ENCODE measurements at regions not wholly inside any gene's neighbourhood (a gene's known extent, or its start where the extent isn't known, plus 50 kb on each side); places are given as distances from the start of the nearest gene placed in this dataset.

- no peak for DNase-seq
- Histone ChIP-seq H3K36me3 (ENCODE audit: control insufficient read depth, insufficient read depth, low read length) (no peaks in the 10 kb centered on the region), H3K27me3 (ENCODE audit: control insufficient read depth, insufficient read depth, low read length) (no peaks in the 10 kb centered on the region), H3K4me3 (ENCODE audit: low read depth, low read length) (no peak overlapping the region), H3K9me3 (ENCODE audit: control insufficient read depth in 2 of 2, low read length in 2 of 2) (no peaks in the 10 kb centered on the region), H3K27ac (ENCODE audit: insufficient read depth, low read length, poor library complexity, severe bottlenecking) (no peak overlapping the region), H3K4me1 (ENCODE audit: control insufficient read depth, insufficient read depth, low read length, poor library complexity, severe bottlenecking) (no peaks in the 10 kb centered on the region)
- Mint-ChIP-seq H3K27me3 (no peaks in the 10 kb centered on the region), H3K27ac (no peak overlapping the region), H3K4me1 (peaks cover 0 to 2% (median 0%) of the 10 kb centered on the region in 4 donors), H3K4me3 (no peak overlapping the region), H3K9me3 (peaks cover 0 to 3% (median 0%) of the 10 kb centered on the region in 7 donors), H3K36me3 (no peaks in the 10 kb centered on the region)
- no peak for ATAC-seq (ENCODE audit: low read depth in 2 of 2)
These were observed 149.3 kb downstream of the TGFB2 start for GRCh38 chr1:218494449-218494852.

- Mint-ChIP-seq H3K27ac (no peak overlapping the region), H3K4me1 (peaks cover 0 to 2% (median 0%) of the 10 kb centered on the region in 4 donors), H3K27me3 (no peaks in the 10 kb centered on the region), H3K4me3 (no peak overlapping the region), H3K9me3 (peaks cover 0 to 3% (median 0%) of the 10 kb centered on the region in 7 donors), H3K36me3 (no peaks in the 10 kb centered on the region)
- H3K4me1 ChIP-seq (ENCODE audit: control insufficient read depth, insufficient read depth, low read length, poor library complexity, severe bottlenecking) = no peaks in the 10 kb centered on the region
- no peak for DNase-seq
- H3K27me3 ChIP-seq (ENCODE audit: control insufficient read depth, insufficient read depth, low read length) = no peaks in the 10 kb centered on the region
- H3K9me3 ChIP-seq (ENCODE audit: control insufficient read depth in 2 of 2, low read length in 2 of 2) = no peaks in the 10 kb centered on the region
- no peak overlapping the region for H3K4me3 ChIP-seq (ENCODE audit: low read depth, low read length)
- no peak for ATAC-seq (ENCODE audit: low read depth in 2 of 2)
- no peak overlapping the region for H3K27ac ChIP-seq (ENCODE audit: insufficient read depth, low read length, poor library complexity, severe bottlenecking)
- H3K36me3 ChIP-seq (ENCODE audit: control insufficient read depth, insufficient read depth, low read length) = no peaks in the 10 kb centered on the region
These were observed 150.8 kb downstream of the TGFB2 start for GRCh38 chr1:218495931-218496330.

GRCh38 chr1:218496561-218496960 is 151.4 kb downstream of the TGFB2 start:
- Histone ChIP-seq H3K27ac (ENCODE audit: insufficient read depth, low read length, poor library complexity, severe bottlenecking) (no peak overlapping the region), H3K4me3 (ENCODE audit: low read depth, low read length) (no peak overlapping the region), H3K4me1 (ENCODE audit: control insufficient read depth, insufficient read depth, low read length, poor library complexity, severe bottlenecking) (no peaks in the 10 kb centered on the region), H3K36me3 (ENCODE audit: control insufficient read depth, insufficient read depth, low read length) (no peaks in the 10 kb centered on the region), H3K27me3 (ENCODE audit: control insufficient read depth, insufficient read depth, low read length) (no peaks in the 10 kb centered on the region), H3K9me3 (ENCODE audit: control insufficient read depth in 2 of 2, low read length in 2 of 2) (no peaks in the 10 kb centered on the region)
- no peak for DNase-seq
- Mint-ChIP-seq H3K4me3 (no peak overlapping the region), H3K27me3 (no peaks in the 10 kb centered on the region), H3K27ac (no peak overlapping the region), H3K4me1 (peaks cover 0 to 2% (median 0%) of the 10 kb centered on the region in 4 donors), H3K36me3 (no peaks in the 10 kb centered on the region), H3K9me3 (peaks cover 0 to 3% (median 0%) of the 10 kb centered on the region in 7 donors)
- no peak for ATAC-seq (ENCODE audit: low read depth in 2 of 2)

- H3K36me3 Mint-ChIP-seq = no peaks in the 10 kb centered on the region
These were observed 153.2 kb downstream of the TGFB2 start for GRCh38 chr1:218498056-218498938.

GRCh38 chr1:218499011-218499691 is 154.0 kb downstream of the TGFB2 start:
- H3K27me3 ChIP-seq (ENCODE audit: control insufficient read depth, insufficient read depth, low read length) = no peaks in the 10 kb centered on the region
- H3K36me3 Mint-ChIP-seq = no peaks in the 10 kb centered on the region
- H3K4me1 ChIP-seq (ENCODE audit: control insufficient read depth, insufficient read depth, low read length, poor library complexity, severe bottlenecking) = no peaks in the 10 kb centered on the region
- no peak overlapping the region for H3K4me3 ChIP-seq (ENCODE audit: low read depth, low read length)
- H3K27ac Mint-ChIP-seq = no peak overlapping the region
- ATAC-seq (ENCODE audit: low read depth in 2 of 2) (no peak), DNase-seq (no peak)
- H3K4me3 Mint-ChIP-seq = no peak overlapping the region
- no peaks in the 10 kb centered on the region for H3K9me3 ChIP-seq (ENCODE audit: control insufficient read depth in 2 of 2, low read length in 2 of 2)
- H3K4me1 Mint-ChIP-seq = peaks cover 0 to 2% (median 0%) of the 10 kb centered on the region in 4 donors
- peaks cover 0 to 7% (median 0%) of the 10 kb centered on the region in 7 donors for H3K9me3 Mint-ChIP-seq
- H3K27ac ChIP-seq (ENCODE audit: insufficient read depth, low read length, poor library complexity, severe bottlenecking) = no peak overlapping the region
- H3K36me3 ChIP-seq (ENCODE audit: control insufficient read depth, insufficient read depth, low read length) = no peaks in the 10 kb centered on the region
- no peaks in the 10 kb centered on the region for H3K27me3 Mint-ChIP-seq

More at GRCh38 chr1:218498056-218498938, 153.2 kb downstream of the TGFB2 start:
- Histone ChIP-seq H3K27ac (ENCODE audit: insufficient read depth, low read length, poor library complexity, severe bottlenecking) (no peak overlapping the region), H3K4me3 (ENCODE audit: low read depth, low read length) (no peak overlapping the region), H3K36me3 (ENCODE audit: control insufficient read depth, insufficient read depth, low read length) (no peaks in the 10 kb centered on the region), H3K27me3 (ENCODE audit: control insufficient read depth, insufficient read depth, low read length) (no peaks in the 10 kb centered on the region), H3K9me3 (ENCODE audit: control insufficient read depth in 2 of 2, low read length in 2 of 2) (no peaks in the 10 kb centered on the region), H3K4me1 (ENCODE audit: control insufficient read depth, insufficient read depth, low read length, poor library complexity, severe bottlenecking) (no peaks in the 10 kb centered on the region)
- DNase-seq (no peak), ATAC-seq (ENCODE audit: low read depth in 2 of 2) (no peak)
- Mint-ChIP-seq H3K9me3 (peaks cover 0 to 5% (median 0%) of the 10 kb centered on the region in 7 donors), H3K27me3 (no peaks in the 10 kb centered on the region), H3K4me3 (no peak overlapping the region), H3K4me1 (peaks cover 0 to 2% (median 0%) of the 10 kb centered on the region in 4 donors), H3K27ac (no peak overlapping the region)

GRCh38 chr1:218499911-218500310 is 154.8 kb downstream of the TGFB2 start:
- Mint-ChIP-seq H3K4me1 (peaks cover 0 to 2% (median 0%) of the 10 kb centered on the region in 4 donors), H3K9me3 (peaks cover 0 to 7% (median 0%) of the 10 kb centered on the region in 7 donors), H3K36me3 (no peaks in the 10 kb centered on the region), H3K27ac (no peak overlapping the region), H3K4me3 (no peak overlapping the region), H3K27me3 (no peaks in the 10 kb centered on the region)
- no peaks in the 10 kb centered on the region for H3K36me3 ChIP-seq (ENCODE audit: control insufficient read depth, insufficient read depth, low read length)
- ATAC-seq (ENCODE audit: low read depth in 2 of 2) = no peak
- no peaks in the 10 kb centered on the region for H3K27me3 ChIP-seq (ENCODE audit: control insufficient read depth, insufficient read depth, low read length)
- DNase-seq = no peak
- no peaks in the 10 kb centered on the region for H3K9me3 ChIP-seq (ENCODE audit: control insufficient read depth in 2 of 2, low read length in 2 of 2)
- H3K27ac ChIP-seq (ENCODE audit: insufficient read depth, low read length, poor library complexity, severe bottlenecking) = no peak overlapping the region
- H3K4me3 ChIP-seq (ENCODE audit: low read depth, low read length) = no peak overlapping the region
- no peaks in the 10 kb centered on the region for H3K4me1 ChIP-seq (ENCODE audit: control insufficient read depth, insufficient read depth, low read length, poor library complexity, severe bottlenecking)

GRCh38 chr1:218501161-218501560 is 156.0 kb downstream of the TGFB2 start:
- Histone ChIP-seq H3K27me3 (ENCODE audit: control insufficient read depth, insufficient read depth, low read length) (no peaks in the 10 kb centered on the region), H3K27ac (ENCODE audit: insufficient read depth, low read length, poor library complexity, severe bottlenecking) (no peak overlapping the region), H3K9me3 (ENCODE audit: control insufficient read depth in 2 of 2, low read length in 2 of 2) (no peaks in the 10 kb centered on the region), H3K36me3 (ENCODE audit: control insufficient read depth, insufficient read depth, low read length) (no peaks in the 10 kb centered on the region), H3K4me1 (ENCODE audit: control insufficient read depth, insufficient read depth, low read length, poor library complexity, severe bottlenecking) (no peaks in the 10 kb centered on the region), H3K4me3 (ENCODE audit: low read depth, low read length) (no peak overlapping the region)
- H3K4me1 Mint-ChIP-seq = peaks cover 0 to 2% (median 0%) of the 10 kb centered on the region in 4 donors
- no peak overlapping the region for H3K27ac Mint-ChIP-seq
- H3K36me3 Mint-ChIP-seq = no peaks in the 10 kb centered on the region
- no peaks in the 10 kb centered on the region for H3K27me3 Mint-ChIP-seq
- H3K4me3 Mint-ChIP-seq = no peak overlapping the region
- ATAC-seq (ENCODE audit: low read depth in 2 of 2) = no peak
- DNase-seq = no peak
- H3K9me3 Mint-ChIP-seq = peaks cover 0 to 12% (median 1%) of the 10 kb centered on the region in 7 donors
